ENCODE measurements at regions not wholly inside any gene's neighbourhood (a gene's known extent, or its start where the extent isn't known, plus 50 kb on each side); places are given as distances from the start of the nearest gene placed in this dataset.

- intact Hi-C loops (cut with DNase I, micrococcal nuclease), result no loop called here
- DNase-seq (no peak), ATAC-seq (no peak)
Measured at GRCh38 chr1:99146129-99146848, 118.0 kb upstream of the PLPPR4 start.

GRCh38 chr1:99149952-99150351 is 114.3 kb upstream of the PLPPR4 start:
- ATAC-seq (no peak), DNase-seq (no peak)
- intact Hi-C loops (cut with DNase I, micrococcal nuclease), result no loop called here

GRCh38 chr1:99152132-99152531 is 112.2 kb upstream of the PLPPR4 start:
- DNase-seq (no peak), ATAC-seq (no peak)
- intact Hi-C loops (cut with DNase I, micrococcal nuclease), result no loop called here

GRCh38 chr1:99163671-99164070 is 100.6 kb upstream of the PLPPR4 start:
- intact Hi-C loops (cut with DNase I, micrococcal nuclease), result no loop called here
- no peak for DNase-seq
- no peak for ATAC-seq

- intact Hi-C loops (cut with DNase I, micrococcal nuclease), result no loop called here
- no peak for ATAC-seq
- no peak for DNase-seq
Measured at GRCh38 chr1:99170516-99170915, 93.8 kb upstream of the PLPPR4 start.

- no peak for ATAC-seq
- DNase-seq, result no peak
- intact Hi-C loops (cut with DNase I, micrococcal nuclease), result no loop called here
Measured at GRCh38 chr1:99171184-99171813, 93.0 kb upstream of the PLPPR4 start.

- DNase-seq (no peak), ATAC-seq (no peak)
- intact Hi-C loops (cut with DNase I, micrococcal nuclease), result no loop called here
Measured at GRCh38 chr1:99173282-99173681, 91.0 kb upstream of the PLPPR4 start.

GRCh38 chr1:99173900-99174299 is 90.4 kb upstream of the PLPPR4 start:
- ATAC-seq (no peak), DNase-seq (no peak)
- intact Hi-C loops (cut with DNase I, micrococcal nuclease), result no loop called here

- DNase-seq, result no peak
- intact Hi-C loops (cut with DNase I, micrococcal nuclease), result loop anchor here in 1 of 2 donors (5.0 kb wide), 1 partner anchor 531 kb away; no protein-coding TSS in a partner anchor
- no peak for ATAC-seq
Measured at GRCh38 chr1:99176753-99177152, 87.5 kb upstream of the PLPPR4 start.

- intact Hi-C loops (cut with DNase I, micrococcal nuclease), result loop anchor here in 1 of 2 donors (5.0 kb wide), 1 partner anchor 530 kb away; no protein-coding TSS in a partner anchor
Measured at GRCh38 chr1:99177465-99177864, 86.8 kb upstream of the PLPPR4 start.

GRCh38 chr1:99180343-99180808 is 83.9 kb upstream of the PLPPR4 start:
- intact Hi-C loops (cut with DNase I, micrococcal nuclease), result loop anchor here in 1 of 2 donors (5.0 kb wide), 1 partner anchor 297 kb away; no protein-coding TSS in a partner anchor
- peak; percentile 48 to 75 for DNase-seq
- ATAC-seq, result peak; percentile 84

More at GRCh38 chr1:99177465-99177864, 86.8 kb upstream of the PLPPR4 start:
- DNase-seq (no peak), ATAC-seq (no peak)

GRCh38 chr1:99180915-99181314 is 83.4 kb upstream of the PLPPR4 start:
- ATAC-seq (no peak), DNase-seq (no peak)
- intact Hi-C loops (cut with DNase I, micrococcal nuclease), result loop anchor here in 1 of 2 donors (5.0 kb wide), 1 partner anchor 296 kb away; no protein-coding TSS in a partner anchor

- DNase-seq (no peak), ATAC-seq (no peak)
- intact Hi-C loops (cut with DNase I, micrococcal nuclease), result loop anchor here in 1 of 2 donors (5.0 kb wide), 1 partner anchor 295 kb away; no protein-coding TSS in a partner anchor
Measured at GRCh38 chr1:99181892-99182291, 82.4 kb upstream of the PLPPR4 start.

- DNase-seq (no peak), ATAC-seq (no peak)
- intact Hi-C loops (cut with DNase I, micrococcal nuclease), result no loop called here
Measured at GRCh38 chr1:99185196-99185595, 79.1 kb upstream of the PLPPR4 start.

GRCh38 chr1:99193431-99193830 is 70.9 kb upstream of the PLPPR4 start:
- no peak for ATAC-seq
- intact Hi-C loops (cut with DNase I, micrococcal nuclease), result no loop called here
- no peak for DNase-seq

- intact Hi-C loops (cut with DNase I, micrococcal nuclease), result no loop called here
- ATAC-seq (no peak), DNase-seq (no peak)
Measured at GRCh38 chr1:99198393-99198792, 65.9 kb upstream of the PLPPR4 start.

- intact Hi-C loops (cut with DNase I, micrococcal nuclease), result no loop called here
- ATAC-seq, result no peak
Measured at GRCh38 chr1:99207216-99207615, 57.1 kb upstream of the PLPPR4 start.

More at GRCh38 chr1:99207216-99207615, 57.1 kb upstream of the PLPPR4 start:
- no peak for DNase-seq

Data from left colon (tissue), 2 donors.